GM23248 (cell line): ENCODE measurements at regions not wholly inside any gene's neighbourhood (a gene's known extent, or its start where the extent isn't known, plus 50 kb on each side); places are given as distances from the start of the nearest gene placed in this dataset.

Experiments used
- DNase-seq: peaks from one replicate; pipeline ENCODE4 v3.0.0-alpha.2; 2015
- H2AFZ ChIP-seq: fragments of 200-600 bp; sonication (generic); 2 replicates; pipeline ENCODE4 v1.6.1; 2016; ENCODE audit warnings: antibody characterized with exemption
- H3F3A ChIP-seq: fragments of 200-600 bp; sonication (generic); 2 replicates; pipeline ENCODE4 v1.6.1; 2016; ENCODE audit warnings: mild to moderate bottlenecking, antibody characterized with exemption, mixed run types; ENCODE audit not compliant: insufficient read depth
- H3K27ac ChIP-seq: fragments of 200-600 bp; sonication (generic); 2 replicates; pipeline ENCODE4 v1.5.1; 2016; ENCODE audit warnings: mild to moderate bottlenecking
- H3K27me3 ChIP-seq: fragments of 200-600 bp; sonication (generic); replicated peaks from 2 replicates; pipeline ENCODE4 v1.6.1; 2016; ENCODE audit warnings: mild to moderate bottlenecking; ENCODE audit not compliant: insufficient read depth
- H3K36me3 ChIP-seq: fragments of 200-600 bp; sonication (generic); 2 replicates; pipeline ENCODE4 v1.6.1; 2016; ENCODE audit warnings: low read depth, mild to moderate bottlenecking
- H3K4me1 ChIP-seq: fragments of 200-600 bp; sonication (generic); 2 replicates; pipeline ENCODE4 v1.6.1; 2016; ENCODE audit warnings: mild to moderate bottlenecking; ENCODE audit not compliant: insufficient read depth
- H3K4me2 ChIP-seq: fragments of 200-600 bp; sonication (generic); one replicate; pipeline ENCODE4 v1.6.1; 2016; ENCODE audit warnings: mild to moderate bottlenecking; ENCODE audit not compliant: unreplicated experiment
- H3K4me3 ChIP-seq: fragments of 200-600 bp; sonication (generic); 2 replicates; pipeline ENCODE4 v1.5.1; 2016; ENCODE audit warnings: mild to moderate bottlenecking
- H3K79me2 ChIP-seq: fragments of 200-600 bp; sonication (generic); 2 replicates; pipeline ENCODE4 v1.6.1; 2016; ENCODE audit warnings: mild to moderate bottlenecking; ENCODE audit not compliant: insufficient read depth
- H3K9ac ChIP-seq: fragments of 200-600 bp; sonication (generic); 2 replicates; pipeline ENCODE4 v1.6.1; 2016; ENCODE audit warnings: mild to moderate bottlenecking
- H3K9me2 ChIP-seq: fragments of 200-600 bp; sonication (generic); 2 replicates; pipeline ENCODE4 v1.6.1; 2016; ENCODE audit warnings: mixed run types, mild to moderate bottlenecking, moderate library complexity; ENCODE audit not compliant: insufficient read depth
- H3K9me3 ChIP-seq: fragments of 200-600 bp; sonication (generic); one replicate; pipeline ENCODE4 v1.6.1; 2017; ENCODE audit warnings: low read depth
- H4K20me1 ChIP-seq: fragments of 200-600 bp; sonication (generic); 2 replicates; pipeline ENCODE4 v1.6.0; 2016; ENCODE audit not compliant: insufficient read depth
- EZH2 ChIP-seq: fragments of 200-600 bp; sonication (generic); IDR thresholded peaks from 2 replicates; pipeline ENCODE4 v1.6.1; 2018; ENCODE audit warnings: antibody characterized with exemption, mild to moderate bottlenecking; ENCODE audit not compliant: insufficient read depth, poor library complexity, severe bottlenecking
- EZH2phosphoT487 ChIP-seq: fragments of 200-600 bp; sonication (generic); IDR thresholded peaks from 2 replicates; pipeline ENCODE4 v1.6.1; 2018; ENCODE audit warnings: antibody characterized with exemption, moderate library complexity, mild to moderate bottlenecking, low read depth; ENCODE audit not compliant: insufficient read depth
- WGBS, 2 experiments: methylation state at CpG; one replicate each; pipeline ENCODE4 v1.1.6; 2015 to 2017; ENCODE audit warnings: low lambda C conversion rate in 2 of 2, low coverage in 1 of 2; ENCODE audit errors: missing lambda C conversion rate in 2 of 2; 5-methylcytosine and 5-hydroxymethylcytosine counted together
- in situ Hi-C: fragments of 300-500 bp; cut with MboI; formaldehyde crosslinking; loops from 2 replicates; pipeline ENCODE4 v1.15.0; 2020

- Histone ChIP-seq H3K27ac (no peak overlapping the region), H4K20me1 (no peaks in the 10 kb centered on the region), H3K9ac (no peak overlapping the region), H3F3A (no peaks in the 10 kb centered on the region), H3K9me2 (no peaks in the 10 kb centered on the region), H3K4me1 (no peaks in the 10 kb centered on the region), H2AFZ (no peak overlapping the region), H3K27me3 (no peaks in the 10 kb centered on the region), H3K9me3 (no peaks in the 10 kb centered on the region), H3K79me2 (no peaks in the 10 kb centered on the region), H3K36me3 (no peaks in the 10 kb centered on the region), H3K4me3 (no peak overlapping the region), H3K4me2 (no peak overlapping the region)
- no peak for DNase-seq
- WGBS, 2 experiments = 8 to 20% methylated on average over 2 of the region's 2 CpGs
- in situ Hi-C loops = no loop called here
- TF ChIP-seq EZH2phosphoT487 = no peak
- TF ChIP-seq EZH2 = no peak
Measured at GRCh38 chr3:34359064-34359463, 560.6 kb downstream of the PDCD6IP start.

- no peaks in the 10 kb centered on the region for H3K9me3 ChIP-seq
- H4K20me1 ChIP-seq = no peaks in the 10 kb centered on the region
- no peaks in the 10 kb centered on the region for H3K36me3 ChIP-seq
- H3F3A ChIP-seq = no peaks in the 10 kb centered on the region
- H3K9ac ChIP-seq = no peak overlapping the region
- in situ Hi-C loops = no loop called here
- no peaks in the 10 kb centered on the region for H3K79me2 ChIP-seq
- H3K4me2 ChIP-seq = no peak overlapping the region
- WGBS, 2 experiments = 32 to 36% methylated on average over 5 of the region's 5 CpGs
- H2AFZ ChIP-seq = no peak overlapping the region
- TF ChIP-seq EZH2 (no peak), EZH2phosphoT487 (no peak)
- no peak for DNase-seq
- H3K4me3 ChIP-seq = no peak overlapping the region
- no peaks in the 10 kb centered on the region for H3K4me1 ChIP-seq
- no peaks in the 10 kb centered on the region for H3K9me2 ChIP-seq
- no peak overlapping the region for H3K27ac ChIP-seq
- no peaks in the 10 kb centered on the region for H3K27me3 ChIP-seq
Measured at GRCh38 chr3:34360713-34361112, 562.3 kb downstream of the PDCD6IP start.

- no peaks in the 10 kb centered on the region for H3F3A ChIP-seq
- H3K36me3 ChIP-seq = no peaks in the 10 kb centered on the region
- in situ Hi-C loops = no loop called here
- 41 to 43% methylated on average over 5 of the region's 5 CpGs for WGBS, 2 experiments
- no peaks in the 10 kb centered on the region for H3K9me3 ChIP-seq
- H3K79me2 ChIP-seq = no peaks in the 10 kb centered on the region
- H3K4me2 ChIP-seq = no peak overlapping the region
- TF ChIP-seq EZH2 (no peak), EZH2phosphoT487 (no peak)
- no peaks in the 10 kb centered on the region for H3K27me3 ChIP-seq
- no peak overlapping the region for H3K4me3 ChIP-seq
- H3K9ac ChIP-seq = no peak overlapping the region
- no peak overlapping the region for H3K27ac ChIP-seq
- no peak overlapping the region for H2AFZ ChIP-seq
- no peaks in the 10 kb centered on the region for H3K4me1 ChIP-seq
- no peaks in the 10 kb centered on the region for H3K9me2 ChIP-seq
- H4K20me1 ChIP-seq = no peaks in the 10 kb centered on the region
- DNase-seq = no peak
Measured at GRCh38 chr3:34361921-34362320, 563.5 kb downstream of the PDCD6IP start.

DNA sequence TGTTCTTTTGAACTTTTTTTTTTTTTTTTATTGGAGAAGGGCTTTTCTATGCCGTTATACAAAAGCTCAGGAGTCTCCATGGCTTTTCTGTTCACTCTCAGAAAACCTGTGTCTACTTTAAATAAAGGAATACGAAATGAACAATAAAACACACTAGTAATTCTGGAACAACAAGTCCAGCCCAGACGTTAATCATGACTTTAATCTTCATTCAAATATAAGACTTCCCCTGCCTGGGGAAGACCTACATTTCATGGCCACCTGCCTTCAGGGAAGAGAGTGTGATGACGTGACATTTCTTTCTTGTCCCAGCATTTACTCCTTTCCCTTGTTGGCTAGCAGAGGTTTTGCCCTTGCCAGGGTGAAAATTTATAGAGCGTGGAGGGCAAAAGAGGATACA, 564.5 kb downstream of the PDCD6IP start:
- Histone ChIP-seq H3K9me3 (no peaks in the 10 kb centered on the region), H3K4me2 (no peak overlapping the region), H3K27me3 (no peaks in the 10 kb centered on the region), H3K9ac (no peak overlapping the region), H3K4me1 (no peaks in the 10 kb centered on the region), H3K36me3 (no peaks in the 10 kb centered on the region), H4K20me1 (no peaks in the 10 kb centered on the region), H3K79me2 (no peaks in the 10 kb centered on the region), H3K9me2 (no peaks in the 10 kb centered on the region), H2AFZ (no peak overlapping the region), H3K4me3 (no peak overlapping the region), H3K27ac (no peak overlapping the region), H3F3A (no peaks in the 10 kb centered on the region)
- TF ChIP-seq EZH2phosphoT487 = no peak
- no peak for TF ChIP-seq EZH2
- DNase-seq = no peak
- in situ Hi-C loops = no loop called here
- 12 to 16% methylated on average over 5 of the region's 5 CpGs for WGBS, 2 experiments

GRCh38 chr3:34363881-34364280, 565.5 kb downstream of the PDCD6IP start:
- no peaks in the 10 kb centered on the region for H3K36me3 ChIP-seq
- in situ Hi-C loops = no loop called here
- no peaks in the 10 kb centered on the region for H3K4me1 ChIP-seq
- no peaks in the 10 kb centered on the region for H3K9me2 ChIP-seq
- no peaks in the 10 kb centered on the region for H3K27me3 ChIP-seq
- H3F3A ChIP-seq = no peaks in the 10 kb centered on the region
- H3K4me2 ChIP-seq = no peak overlapping the region
- H3K9me3 ChIP-seq = no peaks in the 10 kb centered on the region
- no peaks in the 10 kb centered on the region for H3K79me2 ChIP-seq
- TF ChIP-seq EZH2phosphoT487 = no peak
- TF ChIP-seq EZH2 = no peak
- no peak overlapping the region for H3K27ac ChIP-seq
- no peak for DNase-seq
- H3K4me3 ChIP-seq = no peak overlapping the region
- H4K20me1 ChIP-seq = no peaks in the 10 kb centered on the region
- no peak overlapping the region for H2AFZ ChIP-seq
- no peak overlapping the region for H3K9ac ChIP-seq
